ENCODE measurements at regions not wholly inside any gene's neighbourhood (a gene's known extent, or its start where the extent isn't known, plus 50 kb on each side); places are given as distances from the start of the nearest gene placed in this dataset.

DNA sequence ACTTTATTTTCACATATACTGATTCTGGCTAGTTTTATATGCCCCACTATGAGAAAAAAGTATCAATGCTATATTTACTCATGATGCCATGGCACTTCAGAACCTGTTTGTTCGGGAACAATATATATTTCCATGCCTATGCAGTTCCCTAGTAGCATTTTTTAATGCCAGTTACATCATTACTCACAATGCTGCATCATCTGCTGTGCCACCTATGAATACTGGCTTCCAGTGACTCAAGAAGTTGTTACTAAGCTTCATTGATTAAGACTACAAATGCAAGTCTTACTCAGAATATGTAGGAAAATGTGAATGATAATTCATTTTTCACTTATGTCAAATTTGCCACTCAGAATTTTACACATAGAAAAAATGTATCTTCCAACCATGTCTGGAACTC, 97.9 kb downstream of the MAFB start:
- no peak for TF ChIP-seq CTCF (IDR thresholded peaks at IDR 0.05)
- no peaks in the 10 kb centered on the region for H3K9me3 ChIP-seq
- no peak overlapping the region for H3K4me3 ChIP-seq (ENCODE audit: low read depth in 1 of 2, low read length in 1 of 2)
- H3K27me3 ChIP-seq: peaks cover 28% of the 10 kb centered on the region
- no peaks in the 10 kb centered on the region for H3K36me3 ChIP-seq
- no peak overlapping the region for H3K27ac ChIP-seq
- H3K4me1 ChIP-seq (ENCODE audit: control insufficient read depth in 1 of 2, insufficient read depth in 1 of 2, low read depth in 1 of 2, low read length in 1 of 2): no peaks in the 10 kb centered on the region

DNA sequence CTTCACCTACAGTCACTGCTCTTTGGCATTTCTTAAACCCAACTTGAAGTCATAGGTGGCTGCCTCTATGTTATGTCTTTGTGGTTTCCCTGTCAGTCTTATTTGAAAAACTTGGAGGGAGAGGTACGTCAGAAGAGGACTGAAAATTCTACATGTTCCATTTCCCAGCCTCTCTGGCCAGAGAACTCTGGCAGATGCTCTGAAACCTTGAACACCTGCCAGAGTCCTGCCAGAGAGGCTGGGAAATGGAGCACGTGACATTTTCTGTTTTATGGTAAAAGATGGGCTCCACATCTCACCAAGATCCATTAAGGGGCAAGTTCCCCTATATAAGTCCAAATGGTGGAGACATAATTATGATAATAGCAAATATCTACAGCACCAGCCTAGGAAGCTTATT, 99.5 kb downstream of the MAFB start:
- no peak for TF ChIP-seq CTCF (IDR thresholded peaks at IDR 0.05)

DNA sequence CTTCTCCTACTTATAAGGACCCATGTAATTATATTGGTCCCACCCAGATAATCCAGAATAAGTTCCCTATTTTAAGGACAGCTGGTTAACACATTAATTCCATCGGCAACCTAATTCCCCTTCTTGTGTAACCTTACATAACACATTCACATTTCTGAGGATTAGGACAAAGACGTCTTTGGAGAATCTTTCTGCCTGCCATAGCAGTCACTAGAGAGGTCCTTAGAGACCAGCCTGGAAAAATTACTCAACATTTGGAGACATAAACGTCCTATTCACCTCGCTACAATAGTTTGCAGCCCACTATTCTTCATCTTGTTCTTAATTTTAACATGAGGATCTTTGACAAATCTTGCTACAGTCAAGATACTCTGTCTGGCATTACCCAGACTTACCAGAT, 100.1 kb downstream of the MAFB start:
- peaks cover 38% of the 10 kb centered on the region for H3K27me3 ChIP-seq
- H3K4me3 ChIP-seq (ENCODE audit: low read depth in 1 of 2, low read length in 1 of 2): no peak overlapping the region
- no peaks in the 10 kb centered on the region for H3K4me1 ChIP-seq (ENCODE audit: control insufficient read depth in 1 of 2, insufficient read depth in 1 of 2, low read depth in 1 of 2, low read length in 1 of 2)
- no peak overlapping the region for H3K27ac ChIP-seq
- TF ChIP-seq CTCF (IDR thresholded peaks at IDR 0.05): no peak
- H3K36me3 ChIP-seq: no peaks in the 10 kb centered on the region
- no peaks in the 10 kb centered on the region for H3K9me3 ChIP-seq

More for the DNA sequence above, 99.5 kb downstream of the MAFB start:
- no peaks in the 10 kb centered on the region for H3K9me3 ChIP-seq
- H3K27ac ChIP-seq: no peak overlapping the region
- peaks cover 31% of the 10 kb centered on the region for H3K27me3 ChIP-seq
- H3K4me3 ChIP-seq (ENCODE audit: low read depth in 1 of 2, low read length in 1 of 2): no peak overlapping the region
- no peaks in the 10 kb centered on the region for H3K4me1 ChIP-seq (ENCODE audit: control insufficient read depth in 1 of 2, insufficient read depth in 1 of 2, low read depth in 1 of 2, low read length in 1 of 2)
- H3K36me3 ChIP-seq: no peaks in the 10 kb centered on the region

DNA sequence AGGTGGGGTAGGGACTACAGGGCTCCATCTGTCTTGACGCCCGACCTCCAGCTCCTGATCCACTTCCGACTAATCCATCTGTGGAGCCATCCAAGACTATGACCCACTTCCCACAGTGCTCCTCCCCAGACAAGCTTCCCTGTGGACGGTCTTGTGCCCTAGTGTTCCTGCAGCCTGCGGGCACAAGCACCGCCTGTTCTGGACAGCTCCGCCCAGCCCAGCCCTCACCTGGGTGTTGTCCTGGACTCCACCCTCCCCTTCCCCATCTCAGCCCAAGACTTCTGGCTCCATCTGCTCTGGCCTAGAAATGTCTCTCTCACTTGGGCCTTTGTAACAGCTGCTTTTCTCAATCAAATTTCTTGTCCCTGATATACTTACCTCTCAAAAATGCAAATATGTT, 102.0 kb downstream of the MAFB start:
- Histone ChIP-seq H3K4me3 (ENCODE audit: low read depth in 1 of 2, low read length in 1 of 2) (no peak overlapping the region), H3K27ac (no peak overlapping the region)
- TF ChIP-seq CTCF (IDR thresholded peaks at IDR 0.05): no peak

DNA sequence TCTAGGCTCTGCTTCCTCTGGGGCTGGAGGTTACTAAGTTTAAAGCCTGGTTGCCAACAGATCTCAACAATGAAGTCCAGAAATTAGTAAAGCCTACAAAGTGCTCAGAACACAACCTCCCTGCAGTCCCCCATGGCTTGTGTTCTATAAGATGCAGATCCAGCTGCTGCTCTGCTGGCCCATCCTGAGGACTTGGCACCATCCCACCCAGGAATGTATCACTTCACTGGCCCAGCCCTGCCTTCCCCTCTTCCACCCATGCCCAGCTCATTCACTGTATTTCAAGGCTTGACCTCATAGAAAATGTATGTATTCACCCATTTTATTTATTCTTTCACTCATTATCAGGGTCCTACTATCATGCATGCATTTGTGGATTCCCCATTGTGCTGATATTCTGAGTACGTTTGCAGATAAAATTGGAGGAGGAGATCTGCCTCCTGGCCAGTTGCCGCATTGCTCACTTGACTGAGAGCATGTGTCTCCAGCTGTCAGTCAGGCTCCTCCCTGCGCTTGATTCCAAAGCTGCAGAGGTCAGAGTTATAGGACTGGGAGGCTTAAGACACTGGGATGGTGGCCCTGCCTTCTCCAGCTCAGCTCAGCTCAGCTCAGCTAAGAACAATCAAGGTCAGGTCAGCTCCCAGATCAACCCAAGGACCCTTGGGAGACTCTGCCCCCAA, 104.8 kb downstream of the MAFB start:
- no peak for TF ChIP-seq CTCF (IDR thresholded peaks at IDR 0.05)
- Histone ChIP-seq H3K4me3 (ENCODE audit: low read depth in 1 of 2, low read length in 1 of 2) (no peak overlapping the region), H3K27me3 (peaks cover 51% of the 10 kb centered on the region), H3K4me1 (ENCODE audit: control insufficient read depth in 1 of 2, insufficient read depth in 1 of 2, low read depth in 1 of 2, low read length in 1 of 2) (no peaks in the 10 kb centered on the region), H3K9me3 (no peaks in the 10 kb centered on the region), H3K36me3 (no peaks in the 10 kb centered on the region), H3K27ac (no peak overlapping the region)

More for the DNA sequence above, 102.0 kb downstream of the MAFB start:
- peaks cover 44% of the 10 kb centered on the region for H3K27me3 ChIP-seq
- no peaks in the 10 kb centered on the region for H3K36me3 ChIP-seq
- no peaks in the 10 kb centered on the region for H3K9me3 ChIP-seq
- H3K4me1 ChIP-seq (ENCODE audit: control insufficient read depth in 1 of 2, insufficient read depth in 1 of 2, low read depth in 1 of 2, low read length in 1 of 2): no peaks in the 10 kb centered on the region

All from neutrophil (primary cell).